ENCODE measurements at regions not wholly inside any gene's neighbourhood (a gene's known extent, or its start where the extent isn't known, plus 50 kb on each side); places are given as distances from the start of the nearest gene placed in this dataset.

- Histone ChIP-seq H3K9ac (no peak overlapping the region), H3K4me1 (no peaks in the 10 kb centered on the region), H3K36me3 (no peaks in the 10 kb centered on the region), H3K9me3 (replicated peaks in 1 of 11) (0 out of 22 replicates have a peak, but pooled peaks cover 0 to 6% (median 0%) of the 10 kb centered on the region in 11 experiments), H3K4me3 (no peak overlapping the region), H4K20me1 (no peaks in the 10 kb centered on the region), H3K27me3 (no peaks in the 10 kb centered on the region), H3K27ac (no peak overlapping the region), H3K4me2 (no peak overlapping the region)
- no peak for TF ChIP-seq Cebpa-rat (IDR thresholded peaks at IDR 0.05)
Measured at GRCh38 chr3:6177417-6177816, 683.5 kb upstream of the GRM7 start.

- H4K20me1 ChIP-seq = no peaks in the 10 kb centered on the region
- H3K4me1 ChIP-seq = no peaks in the 10 kb centered on the region
- no peak overlapping the region for H3K9ac ChIP-seq
- H3K27ac ChIP-seq = no peak overlapping the region
- H3K36me3 ChIP-seq = no peaks in the 10 kb centered on the region
- no peak overlapping the region for H3K4me2 ChIP-seq
- H3K9me3 ChIP-seq (replicated peaks in 1 of 11) = 0 out of 22 replicates have a peak, but pooled peaks cover 0 to 6% (median 0%) of the 10 kb centered on the region in 11 experiments
- no peak for TF ChIP-seq Cebpa-rat (IDR thresholded peaks at IDR 0.05)
- H3K4me3 ChIP-seq = no peak overlapping the region
- H3K27me3 ChIP-seq = no peaks in the 10 kb centered on the region
Measured at GRCh38 chr3:6179761-6180160, 681.2 kb upstream of the GRM7 start.

GRCh38 chr3:6180171-6180570 is 680.7 kb upstream of the GRM7 start:
- Histone ChIP-seq H3K4me2 (no peak overlapping the region), H3K9ac (no peak overlapping the region), H3K4me3 (no peak overlapping the region), H3K4me1 (no peaks in the 10 kb centered on the region), H3K9me3 (replicated peaks in 1 of 11) (0 out of 22 replicates have a peak, but pooled peaks cover 0 to 6% (median 0%) of the 10 kb centered on the region in 11 experiments), H3K36me3 (no peaks in the 10 kb centered on the region), H3K27ac (no peak overlapping the region), H3K27me3 (no peaks in the 10 kb centered on the region), H4K20me1 (no peaks in the 10 kb centered on the region)
- TF ChIP-seq Cebpa-rat (IDR thresholded peaks at IDR 0.05) = no peak

GRCh38 chr3:6182476-6182875 is 678.4 kb upstream of the GRM7 start:
- no peak overlapping the region for H3K4me3 ChIP-seq
- H3K9me3 ChIP-seq (replicated peaks in 1 of 11) = no peaks in the 10 kb centered on the region
- no peak overlapping the region for H3K4me2 ChIP-seq
- no peak for TF ChIP-seq Cebpa-rat (IDR thresholded peaks at IDR 0.05)
- H3K27me3 ChIP-seq = no peaks in the 10 kb centered on the region
- H3K27ac ChIP-seq = no peak overlapping the region
- H3K36me3 ChIP-seq = no peaks in the 10 kb centered on the region
- no peaks in the 10 kb centered on the region for H3K4me1 ChIP-seq
- H4K20me1 ChIP-seq = no peaks in the 10 kb centered on the region
- no peak overlapping the region for H3K9ac ChIP-seq

- Histone ChIP-seq H3K9ac (no peak overlapping the region), H3K27ac (no peak overlapping the region), H3K27me3 (no peaks in the 10 kb centered on the region), H3K4me3 (no peak overlapping the region), H3K9me3 (replicated peaks in 1 of 11) (no peaks in the 10 kb centered on the region), H3K4me2 (no peak overlapping the region), H3K36me3 (no peaks in the 10 kb centered on the region), H3K4me1 (no peaks in the 10 kb centered on the region), H4K20me1 (no peaks in the 10 kb centered on the region)
- TF ChIP-seq Cebpa-rat (IDR thresholded peaks at IDR 0.05) = no peak
Measured at GRCh38 chr3:6182909-6183308, 678.0 kb upstream of the GRM7 start.

GRCh38 chr3:6189384-6189783 is 671.5 kb upstream of the GRM7 start:
- H3K27ac ChIP-seq = no peak overlapping the region
- H3K4me3 ChIP-seq = no peak overlapping the region
- H3K27me3 ChIP-seq = no peaks in the 10 kb centered on the region
- no peak overlapping the region for H3K9ac ChIP-seq
- H3K36me3 ChIP-seq = no peaks in the 10 kb centered on the region
- TF ChIP-seq Cebpa-rat (IDR thresholded peaks at IDR 0.05) = no peak
- no peak overlapping the region for H3K4me2 ChIP-seq
- H3K9me3 ChIP-seq (replicated peaks in 1 of 11) = peaks cover 0 to 6% (median 0%) of the 10 kb centered on the region in 11 experiments; a peak in 3 of 22 replicates
- no peaks in the 10 kb centered on the region for H4K20me1 ChIP-seq
- no peaks in the 10 kb centered on the region for H3K4me1 ChIP-seq

- no peak for TF ChIP-seq Cebpa-rat (IDR thresholded peaks at IDR 0.05)
- Histone ChIP-seq H3K9me3 (replicated peaks in 1 of 11) (no peaks in the 10 kb centered on the region), H3K27ac (no peak overlapping the region), H3K9ac (no peak overlapping the region), H3K36me3 (no peaks in the 10 kb centered on the region), H3K4me1 (no peaks in the 10 kb centered on the region), H3K4me3 (no peak overlapping the region), H3K27me3 (no peaks in the 10 kb centered on the region), H3K4me2 (no peak overlapping the region), H4K20me1 (no peaks in the 10 kb centered on the region)
Measured at GRCh38 chr3:6204891-6205290, 656.0 kb upstream of the GRM7 start.

DNA sequence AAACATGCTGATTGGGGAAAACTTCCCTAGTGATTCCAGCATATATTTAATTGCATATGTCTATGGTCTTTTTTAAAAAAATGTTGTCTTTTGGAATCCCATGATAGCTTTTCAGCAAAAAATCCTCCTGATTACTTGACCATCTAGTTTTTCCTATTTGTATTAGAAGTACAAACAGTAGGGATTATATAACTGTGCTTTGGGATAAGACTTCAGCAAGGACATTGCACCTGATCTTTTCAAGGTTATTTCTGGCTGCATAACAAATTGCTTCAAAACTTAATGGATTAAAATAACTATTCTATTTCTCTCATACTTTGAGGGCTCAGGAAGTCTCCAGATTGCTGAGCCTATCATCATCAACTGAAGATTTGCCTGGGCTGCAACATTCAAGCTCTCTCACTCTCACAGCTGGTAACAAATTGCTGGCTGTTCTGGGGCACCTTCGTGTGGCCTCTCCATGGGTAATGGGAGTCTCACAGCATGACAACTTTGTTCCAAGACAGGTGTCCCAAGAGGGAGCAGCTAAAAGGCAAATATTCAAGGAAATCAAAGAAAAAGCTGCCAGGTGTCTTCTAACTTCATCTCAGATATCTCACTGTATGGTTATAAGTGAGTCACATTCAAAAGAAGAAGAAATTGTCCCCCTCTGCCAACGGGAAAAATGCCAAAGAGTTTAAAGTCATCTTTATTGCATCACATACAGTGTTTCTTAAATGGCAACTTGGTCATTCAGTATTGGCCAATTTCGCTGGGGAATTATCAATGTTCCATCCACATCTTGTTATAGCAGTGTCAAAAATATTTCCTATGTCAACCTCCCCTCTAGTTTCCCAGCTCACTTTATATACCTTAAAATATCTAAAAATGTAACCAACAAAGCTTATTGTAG is 644.5 kb upstream of the GRM7 start:
- H3K27ac ChIP-seq = no peak overlapping the region
- no peak overlapping the region for H3K9ac ChIP-seq
- peaks cover 0 to 11% (median 5%) of the 10 kb centered on the region in 10 experiments; a peak in 11 of 20 replicates for H3K4me1 ChIP-seq
- H3K4me2 ChIP-seq = no peak overlapping the region
- H3K36me3 ChIP-seq = no peaks in the 10 kb centered on the region
- H3K4me3 ChIP-seq = no peak overlapping the region
- H3K9me3 ChIP-seq (replicated peaks in 1 of 11) = no peaks in the 10 kb centered on the region
- H4K20me1 ChIP-seq = no peaks in the 10 kb centered on the region
- H3K27me3 ChIP-seq = no peaks in the 10 kb centered on the region
- TF ChIP-seq Cebpa-rat (IDR thresholded peaks at IDR 0.05) = no peak

DNA sequence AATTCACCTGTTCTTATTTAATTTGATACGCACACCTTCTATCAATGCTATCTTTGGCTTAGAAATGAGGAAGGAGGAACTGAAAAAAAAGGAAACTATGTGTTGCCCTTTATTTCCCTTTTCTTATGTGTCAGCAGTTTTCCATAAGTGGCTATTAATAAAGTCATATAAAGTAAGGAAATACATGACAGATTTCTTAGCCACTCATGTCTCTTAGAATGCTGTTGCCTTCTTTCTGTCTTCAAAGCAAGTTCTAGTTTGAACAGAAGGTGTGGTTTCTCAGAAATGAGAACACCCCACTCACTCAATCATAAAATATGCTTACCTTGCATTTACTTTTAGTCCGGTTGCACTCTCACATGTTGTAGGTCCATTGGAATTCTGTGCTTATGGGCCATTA is 640.5 kb upstream of the GRM7 start:
- H4K20me1 ChIP-seq = no peaks in the 10 kb centered on the region
- no peak overlapping the region for H3K27ac ChIP-seq
- peaks cover 0 to 11% (median 5%) of the 10 kb centered on the region in 10 experiments; a peak in 11 of 20 replicates for H3K4me1 ChIP-seq
- H3K27me3 ChIP-seq = no peaks in the 10 kb centered on the region
- peak overlapping the region in 5 of 11 experiments; percentile 32 to 64 (median 43); a peak in 10 of 22 replicates for H3K4me2 ChIP-seq
- no peak for TF ChIP-seq Cebpa-rat (IDR thresholded peaks at IDR 0.05)
- H3K36me3 ChIP-seq = no peaks in the 10 kb centered on the region
- H3K9me3 ChIP-seq (replicated peaks in 1 of 11) = no peaks in the 10 kb centered on the region
- no peak overlapping the region for H3K9ac ChIP-seq
- no peak overlapping the region for H3K4me3 ChIP-seq

DNA sequence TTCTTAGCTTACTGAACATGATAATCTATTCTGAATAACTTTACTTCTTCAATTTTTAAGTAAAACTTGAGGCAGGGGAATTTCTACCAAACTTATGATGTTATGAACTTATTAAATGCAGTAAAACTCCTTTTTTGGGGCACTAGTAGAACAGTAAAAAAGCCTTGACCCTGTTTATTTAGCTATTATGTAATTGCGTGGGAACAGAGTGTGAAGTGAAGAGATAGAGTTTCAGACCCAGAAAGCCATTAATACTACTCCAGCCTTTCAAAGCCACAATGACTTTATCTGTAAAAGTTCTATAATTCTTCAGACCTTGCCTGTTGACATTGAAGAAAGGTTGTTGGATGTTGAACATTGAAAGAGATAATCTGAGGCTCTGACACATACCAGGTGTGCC is 638.8 kb upstream of the GRM7 start:
- Histone ChIP-seq H3K36me3 (no peaks in the 10 kb centered on the region), H4K20me1 (no peaks in the 10 kb centered on the region), H3K27me3 (no peaks in the 10 kb centered on the region), H3K4me3 (no peak overlapping the region), H3K27ac (no peak overlapping the region), H3K4me1 (peaks cover 0 to 11% (median 5%) of the 10 kb centered on the region in 10 experiments; a peak in 11 of 20 replicates), H3K9ac (no peak overlapping the region), H3K9me3 (replicated peaks in 1 of 11) (no peaks in the 10 kb centered on the region), H3K4me2 (no peak overlapping the region)
- no peak for TF ChIP-seq Cebpa-rat (IDR thresholded peaks at IDR 0.05)

Data from BLaER1 treated with 17β-estradiol and CSF1 and Interleukin-3, amounts not matched to agents 10 nM and 100 nM (cell line).